HG03108 (cell line): ENCODE measurements at regions not wholly inside any gene's neighbourhood (a gene's known extent, or its start where the extent isn't known, plus 50 kb on each side); places are given as distances from the start of the nearest gene placed in this dataset.
"Not testable (repeated sequence)": the region's sequence is repeated elsewhere in the genome, so short reads cannot be mapped to it uniquely, and the experiment has no call there.

Source experiments
- ATAC-seq: cut with Tn5 transposase; IDR thresholded peaks from one replicate; pipeline ENCODE4 v1.9.1; 2021; ENCODE audit warnings: moderate library complexity; ENCODE audit not compliant: unreplicated experiment

- no peak for ATAC-seq
Observed at GRCh38 chr18:42305869-42306593, 351.0 kb downstream of the PIK3C3 start.

DNA sequence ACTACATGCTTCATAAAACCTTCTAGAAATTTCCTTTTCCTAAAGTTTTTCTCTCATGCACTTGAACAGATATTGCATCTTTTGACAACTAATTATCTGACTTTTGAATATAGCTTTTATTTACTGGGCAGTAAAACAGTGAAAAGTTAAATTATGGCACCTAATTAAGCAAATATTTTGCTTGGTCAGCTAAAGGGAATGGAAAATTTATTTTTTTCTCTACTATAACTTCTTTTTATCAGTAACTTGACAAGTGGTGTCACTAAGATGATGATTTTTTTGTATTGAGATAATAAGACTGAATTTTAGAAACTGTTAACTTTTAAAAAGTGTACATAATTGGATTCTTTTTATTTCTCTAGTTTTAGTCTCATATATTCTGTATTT is 351.6 kb downstream of the PIK3C3 start:
- ATAC-seq = no peak

DNA sequence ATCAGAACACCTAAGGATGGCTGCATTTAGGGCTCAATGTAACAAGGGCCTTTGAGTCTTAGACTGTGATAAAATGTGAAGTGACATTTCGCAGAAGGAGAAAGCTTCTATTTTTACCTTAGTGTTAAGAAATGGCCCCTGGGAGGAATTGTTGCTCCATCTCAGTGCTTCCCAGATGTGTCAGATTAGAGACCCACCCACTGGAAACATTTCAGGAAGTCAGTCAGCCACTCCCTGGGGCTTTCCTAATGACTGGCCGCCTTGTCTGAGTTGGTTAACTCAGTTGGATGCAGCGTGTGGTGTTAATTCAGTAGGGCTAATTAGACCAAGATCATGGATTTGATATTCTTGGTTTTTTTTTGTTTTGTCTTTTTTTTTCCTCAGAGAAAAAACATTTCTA is 355.9 kb downstream of the PIK3C3 start:
- no peak for ATAC-seq

DNA sequence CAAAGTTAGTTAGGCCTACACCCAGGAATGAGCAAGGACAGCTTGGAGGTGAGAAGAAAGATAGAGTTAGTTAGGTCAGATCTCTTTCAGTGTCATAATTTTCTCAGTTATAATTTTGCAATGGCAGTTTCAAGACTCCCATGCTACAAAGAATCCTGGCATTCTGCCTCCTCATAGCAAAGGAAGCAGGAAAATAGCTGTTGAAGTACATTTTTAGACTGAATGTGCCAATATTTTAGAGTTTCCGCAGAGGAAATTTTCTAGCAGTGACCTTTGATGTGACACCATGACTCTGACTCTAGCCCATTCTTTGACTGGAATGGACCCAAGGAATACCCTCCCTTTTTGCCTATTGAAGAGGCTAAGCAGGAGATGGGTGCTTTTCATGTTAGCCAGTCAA is 371.7 kb downstream of the PIK3C3 start:
- no peak for ATAC-seq

DNA sequence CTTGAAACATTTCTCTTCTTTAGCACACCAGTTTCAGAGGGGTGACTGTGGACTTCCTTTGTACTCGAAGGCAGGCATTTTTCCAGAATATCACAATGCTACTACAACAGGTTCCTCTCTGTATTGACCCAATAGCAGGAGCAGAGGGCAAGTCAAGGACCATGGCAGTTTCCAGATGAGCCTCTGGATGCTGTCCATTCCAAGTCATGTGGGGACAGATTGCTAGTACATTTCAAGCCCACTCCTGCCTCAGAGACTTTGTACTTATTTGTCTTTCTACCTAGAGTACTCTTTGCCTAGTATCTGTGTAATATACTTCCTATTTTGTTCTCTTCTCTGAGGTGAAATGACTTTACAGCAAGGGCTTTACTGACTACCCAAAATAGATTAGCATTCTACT is 373.9 kb downstream of the PIK3C3 start:
- no peak for ATAC-seq

- no peak for ATAC-seq
Observed at GRCh38 chr18:42330296-42330695, 375.3 kb downstream of the PIK3C3 start.

DNA sequence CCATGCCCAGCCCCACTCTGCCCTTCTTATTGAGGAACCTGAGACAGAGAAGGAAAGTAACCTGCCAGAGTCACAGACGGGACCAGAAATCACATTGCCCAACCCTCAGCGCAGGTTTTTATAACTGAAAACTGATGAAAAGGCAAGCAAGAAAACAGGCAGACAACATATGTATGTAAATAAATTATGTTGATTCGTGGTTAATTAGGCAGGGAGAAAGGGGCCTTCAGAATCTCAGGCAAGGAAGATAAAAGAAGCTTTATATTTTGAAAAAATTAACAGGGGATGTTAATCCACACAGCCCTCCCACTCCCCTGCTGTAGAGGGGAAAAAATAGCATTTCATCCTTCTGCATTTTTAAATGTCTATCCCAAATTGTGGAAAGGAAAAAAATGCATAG is 378.5 kb downstream of the PIK3C3 start:
- ATAC-seq = no peak

GRCh38 chr18:42334931-42335330 is 379.9 kb downstream of the PIK3C3 start:
- no peak for ATAC-seq

- ATAC-seq = no peak
Observed at GRCh38 chr18:42336139-42336538, 381.1 kb downstream of the PIK3C3 start.

GRCh38 chr18:42337337-42337736 is 382.3 kb downstream of the PIK3C3 start:
- ATAC-seq = not testable (repeated sequence)

- ATAC-seq = no peak
Observed at GRCh38 chr18:42338683-42339082, 383.6 kb downstream of the PIK3C3 start.

GRCh38 chr18:42339372-42339771 is 384.3 kb downstream of the PIK3C3 start:
- no peak for ATAC-seq

- no peak for ATAC-seq
Observed at GRCh38 chr18:42340423-42341009, 385.5 kb downstream of the PIK3C3 start.

GRCh38 chr18:42341423-42341822 is 386.4 kb downstream of the PIK3C3 start:
- no peak for ATAC-seq

- ATAC-seq = no peak
Observed at GRCh38 chr18:42348722-42349121, 393.7 kb downstream of the PIK3C3 start.

GRCh38 chr18:42351455-42351854 is 396.4 kb downstream of the PIK3C3 start:
- no peak for ATAC-seq

DNA sequence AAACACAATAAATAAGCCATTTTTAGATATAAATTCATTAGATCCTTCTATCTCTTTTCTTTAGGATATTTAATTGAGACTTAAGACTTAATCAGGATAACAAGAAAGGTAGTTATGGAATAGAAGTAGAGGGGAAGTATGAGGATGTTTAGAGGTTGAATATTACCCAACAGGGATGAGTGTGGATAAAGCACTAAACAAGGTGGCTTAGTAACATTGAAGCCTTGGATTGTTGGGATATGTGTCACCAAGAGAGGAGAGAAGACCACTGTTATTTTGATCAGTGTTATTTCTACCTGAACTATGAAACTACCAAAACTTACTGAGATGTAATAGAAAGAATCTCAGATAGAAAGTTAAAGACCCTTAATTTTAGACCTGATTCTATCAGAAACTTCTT is 405.7 kb downstream of the PIK3C3 start:
- ATAC-seq = no peak

GRCh38 chr18:42363446-42364441 is 408.7 kb downstream of the PIK3C3 start:
- ATAC-seq = no peak

DNA sequence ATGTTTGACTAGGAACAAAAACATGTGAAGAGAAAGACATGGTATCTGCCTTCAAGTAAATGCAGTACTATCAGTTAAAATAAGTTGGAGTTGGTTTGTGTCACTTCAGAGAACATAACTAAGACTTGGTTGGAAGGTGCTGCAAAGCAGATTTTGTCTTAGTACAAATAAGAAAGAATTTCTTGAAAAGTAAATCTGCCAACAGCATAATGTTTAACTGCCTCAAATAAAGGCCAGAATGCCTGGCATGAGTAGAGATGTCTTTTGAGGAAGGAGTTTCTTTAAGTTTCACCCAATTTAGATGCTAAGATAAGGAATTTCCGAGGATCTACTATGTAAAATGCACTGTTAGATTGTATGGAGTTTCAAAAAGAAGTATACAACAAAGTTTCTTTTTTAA is 409.7 kb downstream of the PIK3C3 start:
- ATAC-seq = no peak

DNA sequence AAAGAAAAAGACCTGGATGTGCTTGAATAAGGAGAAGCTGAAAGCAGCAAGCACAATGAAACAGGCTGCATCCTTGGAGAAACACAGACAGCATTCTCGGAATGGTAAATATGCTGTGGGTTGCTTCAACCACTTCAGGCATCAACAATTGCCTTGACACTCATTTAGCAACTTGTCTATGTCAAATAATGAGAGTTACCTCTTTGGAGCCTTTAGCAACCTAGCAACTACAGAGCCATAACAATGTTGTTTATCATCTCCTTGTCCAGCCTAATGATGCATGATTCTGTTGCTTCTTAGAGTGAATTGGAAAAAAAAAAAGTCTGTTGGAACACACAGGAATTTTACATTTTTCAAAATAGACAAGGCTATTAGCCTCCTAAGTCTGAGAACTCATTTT is 410.6 kb downstream of the PIK3C3 start:
- ATAC-seq = no peak

GRCh38 chr18:42373584-42373983 is 418.6 kb downstream of the PIK3C3 start:
- no peak for ATAC-seq

- ATAC-seq = no peak
Observed at GRCh38 chr18:42374961-42375360, 419.9 kb downstream of the PIK3C3 start.
